EL (cell line): ENCODE measurements at regions not wholly inside any gene's neighbourhood (a gene's known extent, or its start where the extent isn't known, plus 50 kb on each side); places are given as distances from the start of the nearest gene placed in this dataset.
A peak's percentile ranks its signal among the peaks of the same experiment; 100 is the strongest.

ENCODE experiments used
- DNase-seq: peaks from one replicate; pipeline ENCODE4 v3.0.0-alpha.2; 2016

DNA sequence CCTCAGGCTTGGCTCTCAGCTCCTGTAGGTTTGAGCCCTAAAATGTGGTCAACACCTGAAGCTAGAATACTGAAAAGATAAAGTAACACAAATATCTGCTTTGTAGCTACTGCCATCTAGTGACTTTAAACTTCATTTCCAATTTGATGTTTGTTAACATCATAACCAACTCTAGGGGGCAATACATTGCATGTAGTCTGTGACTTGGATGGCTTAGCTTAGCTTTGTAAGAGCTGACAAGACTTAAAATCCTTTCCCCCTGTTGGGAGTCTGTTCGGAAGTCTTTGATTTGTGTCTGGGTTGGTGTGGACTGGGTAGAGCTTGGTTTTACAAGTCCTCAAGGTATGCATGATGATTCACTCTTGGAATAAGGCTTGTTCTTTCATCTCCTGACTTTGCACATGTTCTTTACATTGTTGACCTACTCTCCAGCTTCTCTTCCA lies 51.7 kb downstream of the SCN11A start:
- DNase-seq: peak; percentile 58

- DNase-seq: no peak
These were observed 53.7 kb downstream of the SCN11A start for GRCh38 chr3:38998086-38998485.

GRCh38 chr3:38996193-38996592 lies 55.6 kb downstream of the SCN11A start:
- no peak for DNase-seq

- DNase-seq: no peak
These were observed 57.5 kb downstream of the SCN11A start for GRCh38 chr3:38994251-38994650.

GRCh38 chr3:38992117-38992760 lies 59.5 kb downstream of the SCN11A start:
- peak; percentile 88 for DNase-seq

GRCh38 chr3:38990621-38991020 lies 61.1 kb downstream of the SCN11A start:
- DNase-seq: peak; percentile 39

- peak; percentile 10 for DNase-seq
These were observed 61.7 kb downstream of the SCN11A start for GRCh38 chr3:38989917-38990510.

DNA sequence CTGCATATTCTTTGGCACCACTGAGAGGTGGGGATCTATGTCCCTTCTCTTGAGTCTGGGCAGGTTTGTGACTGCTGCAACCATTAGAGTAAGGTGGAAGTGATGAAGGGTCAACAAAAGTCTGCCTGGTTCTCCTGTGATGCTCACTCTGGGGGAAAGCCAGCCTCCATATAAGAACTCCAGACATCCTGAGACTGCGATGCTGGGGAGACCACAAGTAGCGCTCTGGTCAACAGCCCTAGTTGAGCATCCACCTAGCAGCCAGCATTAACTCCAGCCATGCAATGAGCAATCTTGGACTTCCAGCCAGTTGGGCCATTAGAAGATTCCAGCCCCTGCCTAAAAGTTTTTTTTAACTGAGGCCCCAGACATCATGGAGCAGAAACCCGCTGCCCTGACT lies 62.8 kb downstream of the SCN11A start:
- no peak for DNase-seq

DNA sequence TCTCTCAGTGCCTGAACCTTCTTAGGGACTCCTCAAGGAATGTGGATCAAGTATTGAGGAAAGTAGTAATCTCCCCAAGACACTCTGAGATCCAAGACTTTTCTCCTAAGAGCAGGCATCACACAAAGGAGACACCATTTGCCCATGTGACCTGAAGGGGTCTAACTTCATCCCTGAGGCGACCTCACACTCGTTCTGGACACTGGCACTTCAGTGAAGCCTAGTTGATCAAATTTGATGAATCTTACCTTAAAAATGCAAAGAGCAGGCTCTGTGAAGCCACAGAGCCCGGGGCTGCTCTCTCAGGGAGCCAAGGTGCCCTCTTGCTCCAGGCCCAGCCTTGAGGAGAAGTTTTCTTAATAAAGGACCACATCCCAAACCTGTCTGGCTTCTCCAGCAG lies 64.3 kb downstream of the SCN11A start:
- DNase-seq: no peak

DNA sequence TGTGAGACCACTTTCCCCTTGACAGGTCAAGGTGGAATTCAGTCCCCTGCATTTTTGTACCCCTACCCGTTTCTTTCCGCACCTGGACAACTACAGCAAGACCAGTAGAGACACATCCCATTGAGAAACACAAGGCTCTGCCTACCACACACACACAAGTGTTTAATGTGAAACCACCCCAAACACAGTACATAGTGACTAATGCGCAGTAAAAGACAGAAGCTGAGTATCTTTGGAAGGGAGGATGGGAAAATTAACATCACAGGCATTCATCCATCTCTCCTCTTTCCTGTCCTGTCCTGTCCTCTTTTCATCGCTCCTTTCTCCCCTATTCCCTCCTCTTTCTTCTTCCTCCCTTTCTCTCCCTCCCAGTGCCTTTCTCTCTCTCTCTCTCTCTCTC lies 64.8 kb downstream of the SCN11A start:
- DNase-seq: peak; percentile 8

- peak; percentile 30 for DNase-seq
These were observed 65.8 kb downstream of the SCN11A start for GRCh38 chr3:38985981-38986380.

DNA sequence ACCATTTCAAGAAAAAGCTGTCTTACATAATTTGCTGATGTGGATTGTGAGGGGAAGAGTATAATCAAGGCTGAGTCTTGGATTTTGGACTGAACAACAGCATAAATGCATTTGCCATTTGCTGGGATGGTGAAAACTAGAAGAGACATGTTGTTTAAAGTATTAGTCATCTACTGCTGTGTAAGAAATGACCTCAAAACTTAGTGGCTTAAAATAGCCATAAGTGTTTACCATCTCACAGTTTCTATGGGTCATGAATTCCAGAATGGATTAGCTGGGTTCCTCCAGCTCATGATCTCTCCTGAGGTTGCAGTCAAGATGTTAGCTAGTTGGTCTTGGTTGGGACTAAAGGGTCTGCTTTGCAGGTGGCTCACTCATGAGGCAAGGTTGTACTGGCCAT lies 66.2 kb downstream of the SCN11A start:
- peak; percentile 61 for DNase-seq

DNA sequence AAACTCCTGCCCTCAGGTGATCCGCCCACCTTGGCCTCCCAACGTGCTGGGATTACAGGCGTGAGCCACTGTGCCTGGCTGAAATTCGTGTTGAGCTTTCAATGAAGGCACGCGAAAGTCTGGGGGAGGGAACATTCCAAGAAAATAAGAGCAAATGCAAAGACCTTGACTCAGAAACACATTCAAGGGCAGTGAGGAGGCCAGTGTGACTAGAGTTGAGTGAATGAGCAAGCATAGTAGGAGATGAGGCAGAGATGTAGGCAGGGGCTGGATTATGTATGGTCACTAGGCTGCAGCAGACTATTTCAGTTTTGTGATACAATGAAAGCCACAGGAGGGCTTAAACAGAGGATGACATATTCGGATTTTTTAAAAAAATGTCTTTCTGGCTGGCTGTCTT lies 67.0 kb downstream of the SCN11A start:
- DNase-seq: peak; percentile 31

DNA sequence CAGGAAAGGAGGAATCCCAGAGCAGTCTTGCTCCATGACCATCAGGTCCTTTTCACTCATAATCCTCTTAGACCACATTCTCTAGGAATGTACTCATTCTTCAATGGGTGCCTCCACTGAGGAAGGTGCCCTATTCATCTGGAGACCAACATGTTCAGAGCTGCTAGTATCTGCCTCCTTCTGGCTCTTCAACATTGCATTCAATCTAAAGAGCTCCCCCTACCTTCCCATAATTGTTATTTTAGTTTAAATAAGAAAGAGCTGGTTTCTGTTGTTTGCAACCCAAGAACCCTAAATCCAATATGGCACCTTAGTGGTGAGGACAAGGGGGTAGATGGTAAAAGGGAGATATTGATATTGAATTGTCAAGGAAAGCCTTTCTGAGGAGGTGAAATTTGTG lies 67.6 kb downstream of the SCN11A start:
- DNase-seq: no peak

- DNase-seq: no peak
These were observed 70.8 kb downstream of the SCN11A start for GRCh38 chr3:38980938-38981337.

- no peak for DNase-seq
These were observed 73.0 kb downstream of the SCN11A start for GRCh38 chr3:38978729-38979128.

GRCh38 chr3:38970851-38971638 lies 80.7 kb downstream of the SCN11A start:
- DNase-seq: no peak

DNA sequence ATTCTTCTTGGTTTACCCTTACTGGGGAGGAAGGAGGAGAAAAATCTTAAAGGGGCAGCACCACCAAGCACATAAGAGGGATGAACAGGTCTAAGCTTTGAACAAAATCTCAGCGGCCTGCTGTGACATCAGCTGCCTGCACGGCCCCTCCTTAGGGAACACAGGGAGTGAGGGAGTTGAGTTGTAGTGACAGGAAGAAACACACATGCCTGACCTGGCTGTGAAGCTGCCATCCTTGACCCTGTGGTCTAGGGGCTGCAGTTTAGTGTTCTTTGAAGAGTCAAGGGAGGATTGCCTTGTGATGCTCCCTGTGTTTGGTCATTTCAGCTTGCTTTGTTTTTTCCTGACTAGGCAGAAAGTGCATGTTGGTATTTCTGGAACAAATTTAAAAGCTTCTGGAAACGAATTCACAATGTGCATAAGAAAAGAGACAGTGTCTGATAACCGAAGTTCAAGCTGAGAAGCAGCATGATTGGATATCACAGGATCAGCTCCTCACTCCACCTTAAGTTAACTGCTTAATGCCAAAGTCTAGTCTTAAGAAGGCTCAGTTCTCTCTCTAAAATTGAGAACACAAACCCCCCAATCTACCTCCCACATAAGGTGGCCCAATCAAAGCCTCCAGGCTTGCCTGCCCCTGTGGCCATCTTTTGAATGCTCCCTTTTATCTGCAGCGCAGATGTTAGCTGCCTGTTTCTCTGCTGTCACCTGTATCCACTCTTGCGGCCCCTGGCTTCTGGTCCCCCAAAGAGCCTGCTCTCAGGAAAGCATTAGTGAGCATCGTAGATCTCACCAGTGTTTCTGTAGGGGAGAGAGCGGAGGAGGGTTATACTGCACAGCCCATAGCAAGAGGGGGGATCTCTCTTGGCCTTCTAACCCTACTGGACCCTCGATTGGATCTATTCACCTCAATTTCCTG lies 82.2 kb downstream of the SCN11A start:
- no peak for DNase-seq

- DNase-seq: no peak
These were observed 82.9 kb downstream of the SCN11A start for GRCh38 chr3:38968891-38969290.

GRCh38 chr3:38968403-38968802 lies 83.3 kb downstream of the SCN11A start:
- DNase-seq: no peak

DNA sequence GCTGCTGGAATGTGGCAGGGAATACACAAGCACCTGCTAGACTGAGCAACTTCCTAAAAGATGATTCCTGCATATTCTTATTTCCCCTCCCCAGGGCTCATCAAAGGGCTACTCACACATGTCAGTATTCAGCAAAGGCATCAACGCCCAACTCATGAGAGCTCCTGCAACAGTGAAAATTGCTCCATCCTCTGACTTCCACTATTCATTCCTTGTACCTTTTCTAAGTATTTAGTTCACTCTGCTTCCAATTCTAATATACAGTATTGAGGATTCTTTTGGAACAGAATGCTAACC lies 84.1 kb downstream of the SCN11A start:
- DNase-seq: no peak

DNA sequence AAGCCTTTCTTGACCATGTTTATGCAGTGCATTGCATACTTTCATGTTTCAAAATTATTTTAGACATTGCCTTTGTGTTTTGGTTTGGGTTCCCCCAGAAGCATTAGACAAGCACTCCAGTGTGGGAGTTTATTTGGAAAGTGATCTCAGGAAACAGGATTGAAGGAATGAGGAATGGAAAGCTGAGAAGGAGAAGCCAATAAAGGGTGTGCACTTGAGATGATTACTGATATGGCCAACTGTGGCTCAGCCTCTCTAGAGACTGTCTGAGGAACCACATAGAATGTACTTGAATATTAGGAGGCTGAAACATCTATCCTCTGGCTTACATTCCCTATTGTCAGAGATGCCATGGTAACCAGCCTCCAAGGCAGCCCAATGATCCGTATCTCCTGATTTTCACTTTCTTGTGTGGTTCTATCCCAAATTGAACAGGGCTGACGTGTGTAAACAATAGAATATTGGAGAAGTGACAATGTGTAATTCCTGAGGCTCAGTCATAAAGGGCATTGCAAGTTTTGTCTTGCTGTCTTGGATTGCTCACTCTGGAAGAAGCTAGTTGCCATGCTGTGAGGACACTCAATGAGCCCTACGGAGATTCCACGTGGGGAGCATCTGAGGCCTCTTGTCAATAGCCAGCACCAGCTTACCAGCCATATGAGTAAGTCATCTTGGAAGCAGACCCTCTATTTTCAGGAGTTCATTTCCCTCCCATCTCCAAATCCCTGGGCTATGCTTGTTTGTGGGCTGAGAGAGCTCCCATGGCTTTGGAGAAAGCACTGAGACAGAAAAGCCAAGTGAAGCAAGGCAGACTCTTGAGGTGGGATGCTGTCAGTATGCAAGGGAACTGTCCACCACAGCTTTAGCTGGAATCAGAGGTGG lies 84.7 kb downstream of the SCN11A start:
- DNase-seq: no peak
